KMS-11 (cell line): ENCODE measurements at regions not wholly inside any gene's neighbourhood (a gene's known extent, or its start where the extent isn't known, plus 50 kb on each side); places are given as distances from the start of the nearest gene placed in this dataset.

Source experiments
- H2AFZ ChIP-seq: fragments of 200-600 bp; sonication (generic); 2 replicates; pipeline ENCODE4 v1.6.1; 2016; ENCODE audit warnings: antibody characterized with exemption, mixed run types, low read depth
- H3K27ac ChIP-seq: fragments of 200-600 bp; sonication (generic); 2 replicates; pipeline ENCODE4 v1.6.1; 2016; ENCODE audit warnings: mild to moderate bottlenecking, mixed run types
- H3K27me3 ChIP-seq: fragments of 200-600 bp; sonication (generic); 2 replicates; pipeline ENCODE4 v1.6.1; 2017; ENCODE audit warnings: mild to moderate bottlenecking, low read depth, mixed run types, moderate library complexity; ENCODE audit not compliant: insufficient read depth
- H3K36me3 ChIP-seq: fragments of 200-600 bp; sonication (generic); 2 replicates; pipeline ENCODE4 v1.6.1; 2017; ENCODE audit warnings: mild to moderate bottlenecking, mixed run types; ENCODE audit not compliant: insufficient read depth
- H3K4me1 ChIP-seq: fragments of 200-600 bp; sonication (generic); 2 replicates; pipeline ENCODE4 v1.6.1; 2016; ENCODE audit warnings: mild to moderate bottlenecking, low read depth, mixed run types; ENCODE audit not compliant: poor library complexity, severe bottlenecking
- H3K4me2 ChIP-seq: fragments of 200-600 bp; sonication (generic); 2 replicates; pipeline ENCODE4 v1.7.0; 2016; ENCODE audit warnings: mild to moderate bottlenecking, mixed run types
- H3K4me3 ChIP-seq: fragments of 200-600 bp; sonication (generic); IDR thresholded peaks from 2 replicates; pipeline ENCODE4 v1.6.1; 2017; ENCODE audit warnings: low read depth, low read length, mixed read lengths; ENCODE audit not compliant: insufficient read depth
- H3K79me2 ChIP-seq: fragments of 200-600 bp; sonication (generic); 2 replicates; pipeline ENCODE4 v1.6.1; 2016; ENCODE audit warnings: low read depth, mixed run types; ENCODE audit not compliant: insufficient read depth
- H3K9ac ChIP-seq: fragments of 200-600 bp; sonication (generic); 2 replicates; pipeline ENCODE4 v1.6.1; 2016; ENCODE audit warnings: mild to moderate bottlenecking, mixed run types
- H4K20me1 ChIP-seq: fragments of 200-600 bp; sonication (generic); 2 replicates; pipeline ENCODE4 v1.6.1; 2016; ENCODE audit warnings: mild to moderate bottlenecking, mixed run types; ENCODE audit not compliant: insufficient read depth
- CTCF ChIP-seq: fragments of 200-600 bp; sonication (generic); conservative IDR thresholded peaks from 2 replicates; pipeline ENCODE4 v1.6.1; 2017; ENCODE audit warnings: low read depth, mild to moderate bottlenecking, antibody characterized with exemption, low read length, moderate library complexity, mixed read lengths

GRCh38 chr18:10367836-10368235, 86.6 kb upstream of the APCDD1 start:
- Histone ChIP-seq H4K20me1 (no peaks in the 10 kb centered on the region), H3K4me1 (no peaks in the 10 kb centered on the region), H3K9ac (no peak overlapping the region), H3K4me2 (no peak overlapping the region), H3K27ac (no peak overlapping the region), H2AFZ (no peak overlapping the region), H3K36me3 (no peaks in the 10 kb centered on the region), H3K79me2 (no peaks in the 10 kb centered on the region), H3K27me3 (no peaks in the 10 kb centered on the region), H3K4me3 (no peak overlapping the region)
- TF ChIP-seq CTCF: no peak

- no peak overlapping the region for H3K27ac ChIP-seq
- H3K36me3 ChIP-seq: no peaks in the 10 kb centered on the region
- no peak overlapping the region for H3K9ac ChIP-seq
- no peaks in the 10 kb centered on the region for H3K4me1 ChIP-seq
- H2AFZ ChIP-seq: no peak overlapping the region
- no peaks in the 10 kb centered on the region for H4K20me1 ChIP-seq
- no peak overlapping the region for H3K4me2 ChIP-seq
- no peaks in the 10 kb centered on the region for H3K27me3 ChIP-seq
- TF ChIP-seq CTCF: no peak
- no peak overlapping the region for H3K4me3 ChIP-seq
- H3K79me2 ChIP-seq: no peaks in the 10 kb centered on the region
Measured at GRCh38 chr18:10368456-10369453, 85.7 kb upstream of the APCDD1 start.

- no peak overlapping the region for H3K4me3 ChIP-seq
Measured at GRCh38 chr18:10370716-10371115, 83.7 kb upstream of the APCDD1 start.

GRCh38 chr18:10371165-10371564, 83.3 kb upstream of the APCDD1 start:
- no peak overlapping the region for H2AFZ ChIP-seq
- no peak overlapping the region for H3K9ac ChIP-seq
- no peaks in the 10 kb centered on the region for H3K4me1 ChIP-seq
- no peaks in the 10 kb centered on the region for H3K27me3 ChIP-seq
- H3K4me2 ChIP-seq: no peak overlapping the region
- no peaks in the 10 kb centered on the region for H3K79me2 ChIP-seq
- H3K36me3 ChIP-seq: no peaks in the 10 kb centered on the region
- no peak overlapping the region for H3K27ac ChIP-seq
- TF ChIP-seq CTCF: no peak
- no peaks in the 10 kb centered on the region for H4K20me1 ChIP-seq
- no peak overlapping the region for H3K4me3 ChIP-seq

More at GRCh38 chr18:10370716-10371115, 83.7 kb upstream of the APCDD1 start:
- Histone ChIP-seq H2AFZ (no peak overlapping the region), H4K20me1 (no peaks in the 10 kb centered on the region), H3K4me2 (no peak overlapping the region), H3K27ac (no peak overlapping the region), H3K27me3 (no peaks in the 10 kb centered on the region), H3K4me1 (no peaks in the 10 kb centered on the region), H3K9ac (no peak overlapping the region), H3K36me3 (no peaks in the 10 kb centered on the region), H3K79me2 (no peaks in the 10 kb centered on the region)
- no peak for TF ChIP-seq CTCF
